ENCODE measurements at regions not wholly inside any gene's neighbourhood (a gene's known extent, or its start where the extent isn't known, plus 50 kb on each side); places are given as distances from the start of the nearest gene placed in this dataset.

- Histone ChIP-seq H3K36me3 (ENCODE audit: control insufficient read depth in 2 of 3, insufficient read depth in 3 of 3, low read length in 3 of 3) (no peaks in the 10 kb centered on the region), H3K9ac (ENCODE audit: low read length in 3 of 3) (no peak overlapping the region), H3K27me3 (ENCODE audit: control insufficient read depth, insufficient read depth, low read length) (no peaks in the 10 kb centered on the region), H3K4me1 (ENCODE audit: control insufficient read depth in 2 of 3, insufficient read depth in 2 of 3, low read depth in 1 of 3, low read length in 3 of 3) (no peaks in the 10 kb centered on the region), H3K9me3 (ENCODE audit: control insufficient read depth in 2 of 3, insufficient read depth in 1 of 3, low read length in 3 of 3) (no peaks in the 10 kb centered on the region), H3K27ac (ENCODE audit: low read depth in 2 of 2, low read length in 2 of 2) (no peak overlapping the region), H3K4me3 (ENCODE audit: low read length in 3 of 3) (no peak overlapping the region)
- no peak for FAIRE-seq
- intact Hi-C loops (cut with DNase I), result no loop called here
- DNase-seq, result no peak
- TF ChIP-seq, protein P1, sequence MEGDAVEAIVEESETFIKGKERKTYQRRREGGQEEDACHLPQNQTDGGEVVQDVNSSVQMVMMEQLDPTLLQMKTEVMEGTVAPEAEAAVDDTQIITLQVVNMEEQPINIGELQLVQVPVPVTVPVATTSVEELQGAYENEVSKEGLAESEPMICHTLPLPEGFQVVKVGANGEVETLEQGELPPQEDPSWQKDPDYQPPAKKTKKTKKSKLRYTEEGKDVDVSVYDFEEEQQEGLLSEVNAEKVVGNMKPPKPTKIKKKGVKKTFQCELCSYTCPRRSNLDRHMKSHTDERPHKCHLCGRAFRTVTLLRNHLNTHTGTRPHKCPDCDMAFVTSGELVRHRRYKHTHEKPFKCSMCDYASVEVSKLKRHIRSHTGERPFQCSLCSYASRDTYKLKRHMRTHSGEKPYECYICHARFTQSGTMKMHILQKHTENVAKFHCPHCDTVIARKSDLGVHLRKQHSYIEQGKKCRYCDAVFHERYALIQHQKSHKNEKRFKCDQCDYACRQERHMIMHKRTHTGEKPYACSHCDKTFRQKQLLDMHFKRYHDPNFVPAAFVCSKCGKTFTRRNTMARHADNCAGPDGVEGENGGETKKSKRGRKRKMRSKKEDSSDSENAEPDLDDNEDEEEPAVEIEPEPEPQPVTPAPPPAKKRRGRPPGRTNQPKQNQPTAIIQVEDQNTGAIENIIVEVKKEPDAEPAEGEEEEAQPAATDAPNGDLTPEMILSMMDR (IDR thresholded peaks at IDR 0.05; ENCODE audit: borderline replicate concordance, extremely low read depth, insufficient read depth), result no peak
Measured at GRCh38 chr5:96075579-96076289, 114.1 kb upstream of the ELL2 start.

DNA sequence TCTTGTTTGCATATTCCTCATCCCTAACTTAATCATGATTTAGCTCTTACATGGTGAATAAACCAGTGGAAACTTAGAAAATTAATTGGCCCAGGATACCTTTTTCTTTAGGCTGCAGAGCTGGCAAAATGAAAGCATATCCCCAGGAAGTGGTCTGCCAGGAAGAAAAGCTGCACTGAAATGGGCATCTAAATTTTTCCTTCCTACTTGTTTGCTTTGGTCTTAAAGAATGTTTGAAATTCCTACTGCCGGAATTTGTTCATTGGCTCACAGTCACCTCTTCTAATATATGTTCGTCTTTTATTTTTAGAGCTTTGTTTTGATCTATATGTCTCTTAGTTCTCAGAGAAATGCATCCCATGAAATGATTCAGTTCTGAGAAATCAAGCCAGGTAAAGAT, 113.2 kb upstream of the ELL2 start:
- Histone ChIP-seq H3K9me3 (ENCODE audit: control insufficient read depth in 2 of 3, insufficient read depth in 1 of 3, low read length in 3 of 3) (no peaks in the 10 kb centered on the region), H3K27ac (ENCODE audit: low read depth in 2 of 2, low read length in 2 of 2) (no peak overlapping the region), H3K27me3 (ENCODE audit: control insufficient read depth, insufficient read depth, low read length) (no peaks in the 10 kb centered on the region), H3K9ac (ENCODE audit: low read length in 3 of 3) (no peak overlapping the region), H3K4me3 (ENCODE audit: low read length in 3 of 3) (no peak overlapping the region), H3K4me1 (ENCODE audit: control insufficient read depth in 2 of 3, insufficient read depth in 2 of 3, low read depth in 1 of 3, low read length in 3 of 3) (no peaks in the 10 kb centered on the region), H3K36me3 (ENCODE audit: control insufficient read depth in 2 of 3, insufficient read depth in 3 of 3, low read length in 3 of 3) (no peaks in the 10 kb centered on the region)
- FAIRE-seq (no peak), DNase-seq (no peak)
- intact Hi-C loops (cut with DNase I), result no loop called here
- TF ChIP-seq, protein P1 (IDR thresholded peaks at IDR 0.05; ENCODE audit: borderline replicate concordance, extremely low read depth, insufficient read depth), result no peak

DNA sequence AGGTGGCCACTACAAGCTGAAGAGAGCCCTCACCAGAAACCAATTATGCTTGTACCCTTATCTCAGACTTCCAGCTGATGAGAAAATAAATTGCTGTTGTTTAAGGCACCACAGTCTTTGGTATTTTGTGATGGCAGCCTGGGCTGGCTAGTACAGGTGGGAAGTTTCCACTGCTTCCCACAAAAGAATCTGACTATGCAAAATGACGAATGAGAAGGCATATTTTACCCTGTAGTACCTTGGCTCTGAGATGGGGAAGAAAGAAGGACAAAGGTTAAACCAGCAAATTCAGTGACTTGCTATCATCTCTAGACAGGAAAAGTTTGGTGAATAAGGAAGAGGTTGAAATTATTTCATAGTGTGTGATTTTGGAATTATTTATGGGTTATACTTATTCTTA, 112.8 kb upstream of the ELL2 start:
- TF ChIP-seq, protein P1 (IDR thresholded peaks at IDR 0.05; ENCODE audit: borderline replicate concordance, extremely low read depth, insufficient read depth), result no peak
- no peak overlapping the region for H3K9ac ChIP-seq (ENCODE audit: low read length in 3 of 3)
- H3K36me3 ChIP-seq (ENCODE audit: control insufficient read depth in 2 of 3, insufficient read depth in 3 of 3, low read length in 3 of 3), result no peaks in the 10 kb centered on the region
- no peaks in the 10 kb centered on the region for H3K27me3 ChIP-seq (ENCODE audit: control insufficient read depth, insufficient read depth, low read length)
- no peak overlapping the region for H3K4me3 ChIP-seq (ENCODE audit: low read length in 3 of 3)
- DNase-seq (no peak), FAIRE-seq (no peak)
- H3K4me1 ChIP-seq (ENCODE audit: control insufficient read depth in 2 of 3, insufficient read depth in 2 of 3, low read depth in 1 of 3, low read length in 3 of 3), result no peaks in the 10 kb centered on the region
- H3K9me3 ChIP-seq (ENCODE audit: control insufficient read depth in 2 of 3, insufficient read depth in 1 of 3, low read length in 3 of 3), result no peaks in the 10 kb centered on the region
- H3K27ac ChIP-seq (ENCODE audit: low read depth in 2 of 2, low read length in 2 of 2), result no peak overlapping the region
- intact Hi-C loops (cut with DNase I), result no loop called here

GRCh38 chr5:96072791-96073165, 111.1 kb upstream of the ELL2 start:
- no peak overlapping the region for H3K27ac ChIP-seq (ENCODE audit: low read depth in 2 of 2, low read length in 2 of 2)
- no peak for DNase-seq
- no peak overlapping the region for H3K9ac ChIP-seq (ENCODE audit: low read length in 3 of 3)
- TF ChIP-seq, protein P1 (IDR thresholded peaks at IDR 0.05; ENCODE audit: borderline replicate concordance, extremely low read depth, insufficient read depth), result no peak
- H3K36me3 ChIP-seq (ENCODE audit: control insufficient read depth in 2 of 3, insufficient read depth in 3 of 3, low read length in 3 of 3), result no peaks in the 10 kb centered on the region
- intact Hi-C loops (cut with DNase I), result no loop called here
- no peaks in the 10 kb centered on the region for H3K9me3 ChIP-seq (ENCODE audit: control insufficient read depth in 2 of 3, insufficient read depth in 1 of 3, low read length in 3 of 3)
- H3K4me1 ChIP-seq (ENCODE audit: control insufficient read depth in 2 of 3, insufficient read depth in 2 of 3, low read depth in 1 of 3, low read length in 3 of 3), result no peaks in the 10 kb centered on the region
- H3K4me3 ChIP-seq (ENCODE audit: low read length in 3 of 3), result no peak overlapping the region
- no peak for FAIRE-seq
- no peaks in the 10 kb centered on the region for H3K27me3 ChIP-seq (ENCODE audit: control insufficient read depth, insufficient read depth, low read length)
